Neutrophil (primary cell): ENCODE measurements at regions not wholly inside any gene's neighbourhood (a gene's known extent, or its start where the extent isn't known, plus 50 kb on each side); places are given as distances from the start of the nearest gene placed in this dataset.

ENCODE experiments used
- H3K27ac ChIP-seq: fragments of 200-600 bp; sonication (generic); 2 replicates; pipeline ENCODE4 v1.5.1; 2016; ENCODE audit warnings: mild to moderate bottlenecking, moderate library complexity
- H3K27me3 ChIP-seq: fragments of 200-600 bp; sonication (generic); 2 replicates; pipeline ENCODE4 v1.6.0; 2016; ENCODE audit warnings: mild to moderate bottlenecking
- H3K36me3 ChIP-seq: fragments of 200-600 bp; sonication (generic); 2 replicates; pipeline ENCODE4 v1.5.1; 2017
- H3K4me1 ChIP-seq, 2 experiments: fragments of 200-600 bp in 1 of 2; sonication (generic) in 1 of 2; 1 replicate in 1 of 2; 2 replicates in 1 of 2; pipeline versions ENCODE4 v1.5.1 to v1.6.1; 2013 to 2016; ENCODE audit warnings: low read depth in 1 of 2, low read length in 1 of 2, mild to moderate bottlenecking in 1 of 2, moderate library complexity in 1 of 2; ENCODE audit not compliant: control insufficient read depth in 1 of 2, insufficient read depth in 1 of 2
- H3K4me3 ChIP-seq, 2 experiments: fragments of 200-600 bp in 1 of 2; sonication (generic) in 1 of 2; 1 replicate in 1 of 2; 2 replicates in 1 of 2; pipeline ENCODE4 v1.5.1; 2013 to 2016; ENCODE audit warnings: low read depth in 1 of 2, low read length in 1 of 2, mild to moderate bottlenecking in 1 of 2, moderate library complexity in 1 of 2
- H3K9me3 ChIP-seq: fragments of 200-600 bp; sonication (generic); 2 replicates; pipeline ENCODE4 v1.5.1; 2016
- CTCF ChIP-seq: fragments of 200-600 bp; sonication (generic); IDR thresholded peaks from 2 replicates; pipeline ENCODE4 v1.5.1; 2016; ENCODE audit warnings: antibody characterized with exemption

GRCh38 chr12:67489007-67489406 lies 159.5 kb upstream of the DYRK2 start:
- H3K9me3 ChIP-seq = peaks cover 5% of the 10 kb centered on the region
- H3K4me3 ChIP-seq = no peak overlapping the region
- no peak overlapping the region for H3K27ac ChIP-seq
- H3K27me3 ChIP-seq = no peaks in the 10 kb centered on the region
- H3K4me1 ChIP-seq = no peaks in the 10 kb centered on the region
- no peaks in the 10 kb centered on the region for H3K36me3 ChIP-seq
- no peak for TF ChIP-seq CTCF

GRCh38 chr12:67496581-67496980 lies 152.0 kb upstream of the DYRK2 start:
- H3K4me3 ChIP-seq = no peak overlapping the region
- H3K4me1 ChIP-seq = no peaks in the 10 kb centered on the region
- H3K36me3 ChIP-seq = no peaks in the 10 kb centered on the region
- H3K27me3 ChIP-seq = no peaks in the 10 kb centered on the region
- H3K9me3 ChIP-seq = no peaks in the 10 kb centered on the region
- no peak for TF ChIP-seq CTCF
- H3K27ac ChIP-seq = no peak overlapping the region

DNA sequence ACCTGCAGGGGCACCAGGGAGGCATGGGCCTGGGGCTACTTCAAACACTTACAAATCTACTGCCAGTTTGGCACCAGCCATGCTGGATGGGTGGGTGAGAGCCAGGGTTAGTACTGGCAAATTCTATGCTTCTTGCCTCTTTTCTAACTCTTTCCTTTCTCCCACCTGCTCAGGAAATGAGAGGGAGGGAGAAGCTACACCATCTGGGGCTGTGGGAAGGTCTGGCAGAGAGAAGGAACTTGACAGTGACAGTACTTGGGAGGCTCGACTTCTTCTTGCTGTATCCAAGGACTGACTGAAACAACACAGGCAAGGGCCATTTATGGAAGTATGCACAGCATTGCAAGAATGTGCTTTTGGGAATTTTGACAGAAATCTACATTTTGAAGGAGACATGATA lies 149.6 kb upstream of the DYRK2 start:
- Histone ChIP-seq H3K4me3 (no peak overlapping the region), H3K9me3 (no peaks in the 10 kb centered on the region), H3K36me3 (no peaks in the 10 kb centered on the region), H3K27ac (no peak overlapping the region), H3K4me1 (no peaks in the 10 kb centered on the region), H3K27me3 (no peaks in the 10 kb centered on the region)
- TF ChIP-seq CTCF = no peak

- Histone ChIP-seq H3K36me3 (no peaks in the 10 kb centered on the region), H3K27me3 (no peaks in the 10 kb centered on the region), H3K27ac (no peak overlapping the region), H3K4me3 (no peak overlapping the region), H3K9me3 (no peaks in the 10 kb centered on the region), H3K4me1 (no peaks in the 10 kb centered on the region)
- TF ChIP-seq CTCF = no peak
Observed at GRCh38 chr12:67501362-67501761, 147.2 kb upstream of the DYRK2 start.

- Histone ChIP-seq H3K9me3 (no peaks in the 10 kb centered on the region), H3K4me1 (no peaks in the 10 kb centered on the region)
Observed at GRCh38 chr12:67504026-67504425, 144.5 kb upstream of the DYRK2 start.

More at GRCh38 chr12:67504026-67504425, 144.5 kb upstream of the DYRK2 start:
- Histone ChIP-seq H3K27ac (no peak overlapping the region), H3K4me3 (no peak overlapping the region), H3K27me3 (no peaks in the 10 kb centered on the region), H3K36me3 (no peaks in the 10 kb centered on the region)
- no peak for TF ChIP-seq CTCF
